SK-N-SH treated with all-trans-retinoic acid at 6 μM for 48 hours (cell line): ENCODE measurements at regions not wholly inside any gene's neighbourhood (a gene's known extent, or its start where the extent isn't known, plus 50 kb on each side); places are given as distances from the start of the nearest gene placed in this dataset.

Experiments used
- ATAC-seq: fragments of 200-7000 bp; cut with Tn5 transposase; 3 replicates; pipeline ENCODE4 v1.9.1; 2020; ENCODE audit warnings: mild to moderate bottlenecking, moderate library complexity
- ARNTL ChIP-seq: fragments of 450-650 bp; formaldehyde crosslinking; IDR thresholded peaks from 2 replicates; pipeline ENCODE4 v1.5.0; 2020; ENCODE audit warnings: low read depth, mild to moderate bottlenecking, moderate library complexity, borderline replicate concordance
- BACH2 ChIP-seq: fragments of 250-450 bp; sonication (Bioruptor Pico); IDR thresholded peaks from 2 replicates; pipeline ENCODE4 v1.9.0; 2021; ENCODE audit warnings: mild to moderate bottlenecking, borderline replicate concordance
- CSDC2 ChIP-seq: fragments of 250-450 bp; sonication (Bioruptor Pico); IDR thresholded peaks from 2 replicates; pipeline ENCODE4 v1.5.0; 2020; ENCODE audit warnings: mild to moderate bottlenecking, moderate library complexity
- ESRRG ChIP-seq: fragments of 250-450 bp; sonication (Bioruptor Pico); IDR thresholded peaks from 2 replicates; pipeline ENCODE4 v1.6.1; 2021; ENCODE audit warnings: mild to moderate bottlenecking
- GLIS3 ChIP-seq: fragments of 250-450 bp; sonication (Bioruptor Pico); IDR thresholded peaks from 2 replicates; pipeline ENCODE4 v1.5.0; 2020; ENCODE audit warnings: mild to moderate bottlenecking, moderate library complexity
- ISL1 ChIP-seq: fragments of 250-450 bp; sonication (Bioruptor Pico); IDR thresholded peaks from 2 replicates; pipeline ENCODE4 v2.1.2; 2022; ENCODE audit warnings: mild to moderate bottlenecking, moderate library complexity
- OSR1 ChIP-seq: fragments of 250-450 bp; sonication (Bioruptor Pico); IDR thresholded peaks from 2 replicates; pipeline ENCODE4 v1.8.0; 2022; ENCODE audit warnings: moderate library complexity, mild to moderate bottlenecking, inconsistent platforms
- POU6F1 ChIP-seq: fragments of 250-450 bp; sonication (Bioruptor Pico); IDR thresholded peaks from 2 replicates; pipeline ENCODE4 v1.8.0; 2021; ENCODE audit warnings: low read depth, mild to moderate bottlenecking, moderate library complexity, borderline replicate concordance
- PPARA ChIP-seq: fragments of 250-450 bp; sonication (Bioruptor Pico); IDR thresholded peaks from 2 replicates; pipeline ENCODE4 v1.5.0; 2020; ENCODE audit warnings: mild to moderate bottlenecking, borderline replicate concordance
- RARB ChIP-seq: fragments of 250-450 bp; sonication (Bioruptor Pico); IDR thresholded peaks from 2 replicates; pipeline ENCODE4 v1.8.0; 2021; ENCODE audit warnings: mild to moderate bottlenecking, moderate library complexity
- SNAI2 ChIP-seq: fragments of 250-450 bp; sonication (Bioruptor Pico); IDR thresholded peaks from 2 replicates; pipeline ENCODE4 v1.5.0; 2020; ENCODE audit warnings: mild to moderate bottlenecking, moderate library complexity
- TCF4 ChIP-seq: fragments of 250-450 bp; sonication (Bioruptor Pico); IDR thresholded peaks from 2 replicates; pipeline ENCODE4 v1.8.0; 2021; ENCODE audit warnings: mild to moderate bottlenecking, moderate library complexity, borderline replicate concordance
- TOX ChIP-seq: fragments of 250-450 bp; sonication (Bioruptor Pico); IDR thresholded peaks from 2 replicates; pipeline ENCODE4 v1.8.0; 2021; ENCODE audit warnings: mild to moderate bottlenecking, moderate library complexity, borderline replicate concordance
- ZC3H10 ChIP-seq: fragments of 250-450 bp; sonication (Bioruptor Pico); IDR thresholded peaks from 2 replicates; pipeline ENCODE4 v1.5.1; 2021; ENCODE audit warnings: mild to moderate bottlenecking, moderate library complexity
- ZFP3 ChIP-seq: fragments of 250-450 bp; sonication (Bioruptor Pico); IDR thresholded peaks from 2 replicates; pipeline ENCODE4 v1.5.0; 2020; ENCODE audit warnings: mild to moderate bottlenecking, moderate library complexity
- ZFP30 ChIP-seq: fragments of 450-650 bp; formaldehyde crosslinking; IDR thresholded peaks from 2 replicates; pipeline ENCODE4 v1.5.0; 2022; ENCODE audit warnings: mild to moderate bottlenecking, moderate library complexity
- ZNF565 ChIP-seq: fragments of 450-650 bp; formaldehyde crosslinking; conservative IDR thresholded peaks from 2 replicates; pipeline ENCODE4 v1.5.0; 2020; ENCODE audit warnings: low read depth, mild to moderate bottlenecking, moderate library complexity
- ZNF70 ChIP-seq: fragments of 450-650 bp; formaldehyde crosslinking; IDR thresholded peaks from 2 replicates; pipeline ENCODE4 v1.5.0; 2020; ENCODE audit warnings: mild to moderate bottlenecking, moderate library complexity
- ZNF8 ChIP-seq: fragments of 450-650 bp; formaldehyde crosslinking; IDR thresholded peaks from 2 replicates; pipeline ENCODE4 v1.5.0; 2020; ENCODE audit warnings: mild to moderate bottlenecking, moderate library complexity
- TF ChIP-seq, protein P1 (sequence below): fragments of 250-450 bp; sonication (Bioruptor Pico); IDR thresholded peaks from 2 replicates; pipeline ENCODE4 v1.5.1; 2021; ENCODE audit warnings: mild to moderate bottlenecking, moderate library complexity
- TF ChIP-seq, protein P2 (sequence below): fragments of 250-450 bp; sonication (Bioruptor Pico); IDR thresholded peaks from 2 replicates; pipeline ENCODE4 v1.5.1; 2020; ENCODE audit warnings: low read depth, mild to moderate bottlenecking, moderate library complexity
- TF ChIP-seq, protein P3 (sequence below): fragments of 250-450 bp; sonication (Bioruptor Pico); IDR thresholded peaks from 2 replicates; pipeline ENCODE4 v1.5.0; 2020; ENCODE audit warnings: mild to moderate bottlenecking, moderate library complexity

- no peak for ATAC-seq
- TF ChIP-seq ZNF70 (CRISPR knock-in tag) (no peak), ZNF565 (CRISPR knock-in tag) (no peak), PPARA (CRISPR knock-in tag) (no peak), ZC3H10 (CRISPR knock-in tag) (no peak)
Observed at GRCh38 chr1:173424143-173424542, 53.0 kb upstream of the PRDX6 start.

DNA sequence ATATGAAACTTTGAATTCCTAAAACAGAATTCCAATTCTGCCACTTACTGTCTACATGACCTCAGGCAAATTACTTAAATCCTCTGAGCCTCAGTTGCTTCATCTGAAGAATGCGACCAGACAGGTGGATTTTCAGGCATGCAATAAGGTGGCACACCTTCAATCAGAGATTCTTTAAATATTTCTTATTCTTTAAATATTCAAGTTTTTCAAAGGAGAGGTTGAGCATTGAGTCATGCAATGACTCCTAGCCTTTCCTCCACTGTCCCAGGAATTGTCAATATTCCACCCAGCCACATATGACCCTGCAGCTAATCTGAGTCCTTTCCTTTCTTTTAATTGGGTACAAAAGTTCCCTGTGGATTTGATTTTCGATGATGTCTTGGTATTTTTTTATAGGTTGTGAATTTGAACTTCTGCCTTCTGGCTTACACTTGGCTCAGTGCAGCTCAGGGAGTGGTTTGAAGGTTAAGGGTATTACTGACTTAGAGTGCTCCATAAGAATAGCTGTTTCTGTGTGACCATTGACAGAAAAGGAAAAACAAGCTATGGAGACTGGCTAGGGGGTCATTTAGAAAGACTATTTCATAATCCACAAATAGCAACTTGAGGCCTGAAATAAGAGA, 52.2 kb upstream of the PRDX6 start:
- ATAC-seq = no peak
- TF ChIP-seq ZC3H10 (CRISPR knock-in tag) (no peak), CSDC2 (CRISPR knock-in tag) (no peak), OSR1 (CRISPR knock-in tag) (no peak), SNAI2 (CRISPR knock-in tag) (no peak), PPARA (CRISPR knock-in tag) (no peak), ARNTL (CRISPR knock-in tag) (no peak), ESRRG (no peak), ZFP3 (CRISPR knock-in tag) (no peak), ZNF8 (no peak), ISL1 (CRISPR knock-in tag) (no peak), GLIS3 (no peak), ZNF70 (CRISPR knock-in tag) (no peak), TCF4 (CRISPR knock-in tag) (no peak), RARB (CRISPR knock-in tag) (no peak), TOX (CRISPR knock-in tag) (no peak)
- TF ChIP-seq, protein P1, sequence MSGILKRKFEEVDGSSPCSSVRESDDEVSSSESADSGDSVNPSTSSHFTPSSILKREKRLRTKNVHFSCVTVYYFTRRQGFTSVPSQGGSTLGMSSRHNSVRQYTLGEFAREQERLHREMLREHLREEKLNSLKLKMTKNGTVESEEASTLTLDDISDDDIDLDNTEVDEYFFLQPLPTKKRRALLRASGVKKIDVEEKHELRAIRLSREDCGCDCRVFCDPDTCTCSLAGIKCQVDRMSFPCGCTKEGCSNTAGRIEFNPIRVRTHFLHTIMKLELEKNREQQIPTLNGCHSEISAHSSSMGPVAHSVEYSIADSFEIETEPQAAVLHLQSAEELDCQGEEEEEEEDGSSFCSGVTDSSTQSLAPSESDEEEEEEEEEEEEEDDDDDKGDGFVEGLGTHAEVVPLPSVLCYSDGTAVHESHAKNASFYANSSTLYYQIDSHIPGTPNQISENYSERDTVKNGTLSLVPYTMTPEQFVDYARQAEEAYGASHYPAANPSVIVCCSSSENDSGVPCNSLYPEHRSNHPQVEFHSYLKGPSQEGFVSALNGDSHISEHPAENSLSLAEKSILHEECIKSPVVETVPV (CRISPR knock-in tag) = no peak
- TF ChIP-seq, protein P2, sequence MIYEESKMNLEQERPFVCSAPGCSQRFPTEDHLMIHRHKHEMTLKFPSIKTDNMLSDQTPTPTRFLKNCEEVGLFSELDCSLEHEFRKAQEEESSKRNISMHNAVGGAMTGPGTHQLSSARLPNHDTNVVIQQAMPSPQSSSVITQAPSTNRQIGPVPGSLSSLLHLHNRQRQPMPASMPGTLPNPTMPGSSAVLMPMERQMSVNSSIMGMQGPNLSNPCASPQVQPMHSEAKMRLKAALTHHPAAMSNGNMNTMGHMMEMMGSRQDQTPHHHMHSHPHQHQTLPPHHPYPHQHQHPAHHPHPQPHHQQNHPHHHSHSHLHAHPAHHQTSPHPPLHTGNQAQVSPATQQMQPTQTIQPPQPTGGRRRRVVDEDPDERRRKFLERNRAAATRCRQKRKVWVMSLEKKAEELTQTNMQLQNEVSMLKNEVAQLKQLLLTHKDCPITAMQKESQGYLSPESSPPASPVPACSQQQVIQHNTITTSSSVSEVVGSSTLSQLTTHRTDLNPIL (CRISPR knock-in tag) = no peak
- TF ChIP-seq, protein P3, sequence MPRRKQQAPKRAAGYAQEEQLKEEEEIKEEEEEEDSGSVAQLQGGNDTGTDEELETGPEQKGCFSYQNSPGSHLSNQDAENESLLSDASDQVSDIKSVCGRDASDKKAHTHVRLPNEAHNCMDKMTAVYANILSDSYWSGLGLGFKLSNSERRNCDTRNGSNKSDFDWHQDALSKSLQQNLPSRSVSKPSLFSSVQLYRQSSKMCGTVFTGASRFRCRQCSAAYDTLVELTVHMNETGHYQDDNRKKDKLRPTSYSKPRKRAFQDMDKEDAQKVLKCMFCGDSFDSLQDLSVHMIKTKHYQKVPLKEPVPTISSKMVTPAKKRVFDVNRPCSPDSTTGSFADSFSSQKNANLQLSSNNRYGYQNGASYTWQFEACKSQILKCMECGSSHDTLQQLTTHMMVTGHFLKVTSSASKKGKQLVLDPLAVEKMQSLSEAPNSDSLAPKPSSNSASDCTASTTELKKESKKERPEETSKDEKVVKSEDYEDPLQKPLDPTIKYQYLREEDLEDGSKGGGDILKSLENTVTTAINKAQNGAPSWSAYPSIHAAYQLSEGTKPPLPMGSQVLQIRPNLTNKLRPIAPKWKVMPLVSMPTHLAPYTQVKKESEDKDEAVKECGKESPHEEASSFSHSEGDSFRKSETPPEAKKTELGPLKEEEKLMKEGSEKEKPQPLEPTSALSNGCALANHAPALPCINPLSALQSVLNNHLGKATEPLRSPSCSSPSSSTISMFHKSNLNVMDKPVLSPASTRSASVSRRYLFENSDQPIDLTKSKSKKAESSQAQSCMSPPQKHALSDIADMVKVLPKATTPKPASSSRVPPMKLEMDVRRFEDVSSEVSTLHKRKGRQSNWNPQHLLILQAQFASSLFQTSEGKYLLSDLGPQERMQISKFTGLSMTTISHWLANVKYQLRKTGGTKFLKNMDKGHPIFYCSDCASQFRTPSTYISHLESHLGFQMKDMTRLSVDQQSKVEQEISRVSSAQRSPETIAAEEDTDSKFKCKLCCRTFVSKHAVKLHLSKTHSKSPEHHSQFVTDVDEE (CRISPR knock-in tag) = no peak

- ATAC-seq = no peak
- TF ChIP-seq OSR1 (CRISPR knock-in tag) (no peak), ZNF70 (CRISPR knock-in tag) (no peak), ESRRG (no peak), ZFP30 (CRISPR knock-in tag) (no peak), CSDC2 (CRISPR knock-in tag) (no peak), POU6F1 (no peak), ZC3H10 (CRISPR knock-in tag) (no peak), ZNF8 (no peak), PPARA (CRISPR knock-in tag) (no peak), ZFP3 (CRISPR knock-in tag) (no peak), ARNTL (CRISPR knock-in tag) (no peak), ZNF565 (CRISPR knock-in tag) (no peak), RARB (CRISPR knock-in tag) (no peak), BACH2 (CRISPR knock-in tag) (no peak), TOX (CRISPR knock-in tag) (no peak), TCF4 (CRISPR knock-in tag) (no peak)
- TF ChIP-seq, protein P3 (CRISPR knock-in tag) = no peak
- TF ChIP-seq, protein P2 (CRISPR knock-in tag) = no peak
- TF ChIP-seq, protein P1 (CRISPR knock-in tag) = no peak
Observed at GRCh38 chr1:173426057-173426456, 51.1 kb upstream of the PRDX6 start.
